ENCODE measurements at regions not wholly inside any gene's neighbourhood (a gene's known extent, or its start where the extent isn't known, plus 50 kb on each side); places are given as distances from the start of the nearest gene placed in this dataset.

- no peak overlapping the region for H3K4me3 ChIP-seq (ENCODE audit: low read depth, low read length)
- no peak for TF ChIP-seq CTCF (IDR thresholded peaks at IDR 0.05; ENCODE audit: low read depth, low read length, missing control alignments)
- no peak for DNase-seq (ENCODE audit: low read depth)
Measured at GRCh38 chr3:87625876-87626275, 349.5 kb upstream of the POU1F1 start.

GRCh38 chr3:87624860-87625259 is 348.5 kb upstream of the POU1F1 start:
- no peak for TF ChIP-seq CTCF (IDR thresholded peaks at IDR 0.05; ENCODE audit: low read depth, low read length, missing control alignments)
- no peak for DNase-seq (ENCODE audit: low read depth)
- H3K4me3 ChIP-seq (ENCODE audit: low read depth, low read length): no peak overlapping the region

- DNase-seq (ENCODE audit: low read depth): no peak
- H3K4me3 ChIP-seq (ENCODE audit: low read depth, low read length): no peak overlapping the region
- no peak for TF ChIP-seq CTCF (IDR thresholded peaks at IDR 0.05; ENCODE audit: low read depth, low read length, missing control alignments)
Measured at GRCh38 chr3:87621667-87622066, 345.3 kb upstream of the POU1F1 start.

- H3K4me3 ChIP-seq (ENCODE audit: low read depth, low read length): no peak overlapping the region
- no peak for DNase-seq (ENCODE audit: low read depth)
- no peak for TF ChIP-seq CTCF (IDR thresholded peaks at IDR 0.05; ENCODE audit: low read depth, low read length, missing control alignments)
Measured at GRCh38 chr3:87615506-87615905, 339.1 kb upstream of the POU1F1 start.

GRCh38 chr3:87614998-87615397 is 338.6 kb upstream of the POU1F1 start:
- no peak overlapping the region for H3K4me3 ChIP-seq (ENCODE audit: low read depth, low read length)
- no peak for TF ChIP-seq CTCF (IDR thresholded peaks at IDR 0.05; ENCODE audit: low read depth, low read length, missing control alignments)
- no peak for DNase-seq (ENCODE audit: low read depth)

GRCh38 chr3:87607234-87607633 is 330.9 kb upstream of the POU1F1 start:
- no peak overlapping the region for H3K4me3 ChIP-seq (ENCODE audit: low read depth, low read length)
- DNase-seq (ENCODE audit: low read depth): no peak
- no peak for TF ChIP-seq CTCF (IDR thresholded peaks at IDR 0.05; ENCODE audit: low read depth, low read length, missing control alignments)

GRCh38 chr3:87595798-87596197 is 319.4 kb upstream of the POU1F1 start:
- no peak for TF ChIP-seq CTCF (IDR thresholded peaks at IDR 0.05; ENCODE audit: low read depth, low read length, missing control alignments)
- no peak overlapping the region for H3K4me3 ChIP-seq (ENCODE audit: low read depth, low read length)
- no peak for DNase-seq (ENCODE audit: low read depth)
